Peyer's patch (tissue), 4 donors: ENCODE measurements at regions not wholly inside any gene's neighbourhood (a gene's known extent, or its start where the extent isn't known, plus 50 kb on each side); places are given as distances from the start of the nearest gene placed in this dataset.

Source experiments
- DNase-seq, 3 donors: peaks; one replicate each; pipeline ENCODE4 v3.0.0-alpha.2; 2017 to 2019
- H3K27ac ChIP-seq, 4 donors: fragments of 200-600 bp; sonication (generic); one replicate each; pipeline ENCODE4 v1.5.1; 2016 to 2019
- H3K27me3 ChIP-seq, 2 donors: fragments of 200-600 bp; sonication (generic); one replicate each; pipeline ENCODE4 v1.5.1; 2019
- H3K36me3 ChIP-seq, 3 donors: fragments of 200-600 bp; sonication (generic); one replicate each; pipeline ENCODE4 v1.5.1; 2016 to 2019
- H3K4me1 ChIP-seq, 4 donors: fragments of 200-600 bp; sonication (generic); one replicate each; pipeline ENCODE4 v1.5.1; 2016 to 2019
- H3K4me3 ChIP-seq, 4 donors: fragments of 200-600 bp; sonication (generic); 1 replicate in 3 of 4; 2 replicates in 1 of 4; pipeline ENCODE4 v1.5.1; 2016 to 2019; ENCODE audit warnings: mild to moderate bottlenecking in 1 of 4
- H3K9me3 ChIP-seq, 4 donors: fragments of 200-600 bp; sonication (generic); one replicate each; pipeline ENCODE4 v1.5.1; 2016 to 2019; ENCODE audit warnings: mild to moderate bottlenecking in 1 of 4
- CTCF ChIP-seq, 6 experiments: fragments of 450-650 bp in 4 of 6; fragments of 200-600 bp in 2 of 6; sonication (generic) in 1 of 6; IDR thresholded peaks; one replicate each; pipeline ENCODE4 v1.5.1; 2017 to 2019; ENCODE audit warnings: antibody characterized with exemption in 6 of 6, mild to moderate bottlenecking in 3 of 6, moderate library complexity in 1 of 6
- POLR2A ChIP-seq, 2 donors: fragments of 450-650 bp; IDR thresholded peaks; one replicate each; pipeline ENCODE4 v1.5.1; 2017; ENCODE audit warnings: antibody characterized with exemption in 2 of 2, mild to moderate bottlenecking in 2 of 2, moderate library complexity in 2 of 2

DNA sequence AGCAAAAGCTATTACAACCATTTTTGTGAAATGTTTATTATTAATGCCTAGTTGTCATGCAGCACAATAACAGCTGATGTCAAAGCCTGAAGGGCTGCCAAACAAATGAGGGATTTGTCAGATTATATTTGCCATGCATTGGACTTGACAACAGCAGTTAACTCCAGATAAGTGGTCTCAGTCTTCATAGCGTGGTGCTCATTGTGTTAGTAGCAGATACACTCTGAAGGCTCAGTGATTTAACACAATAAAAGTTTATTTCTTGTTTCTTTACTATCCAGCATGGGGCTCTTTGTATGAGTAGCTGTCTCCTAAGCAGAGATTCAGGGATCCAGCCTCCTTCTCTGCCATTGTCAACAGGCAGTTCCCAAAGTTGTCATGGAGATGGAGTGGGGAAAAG lies 76.0 kb upstream of the PTGFRN start:
- TF ChIP-seq CTCF (IDR thresholded peaks at IDR 0.05) (no peak), POLR2A (IDR thresholded peaks at IDR 0.05) (no peak)
- Histone ChIP-seq H3K27ac (no peak overlapping the region), H3K27me3 (no peaks in the 10 kb centered on the region), H3K4me3 (no peak overlapping the region), H3K36me3 (no peaks in the 10 kb centered on the region), H3K9me3 (no peaks in the 10 kb centered on the region), H3K4me1 (peaks cover 0 to 7% (median 0%) of the 10 kb centered on the region in 4 donors)
- no peak for DNase-seq

GRCh38 chr1:116834595-116834994 lies 75.1 kb upstream of the PTGFRN start:
- Histone ChIP-seq H3K4me3 (no peak overlapping the region), H3K9me3 (no peaks in the 10 kb centered on the region), H3K4me1 (peaks cover 0 to 7% (median 0%) of the 10 kb centered on the region in 4 donors), H3K36me3 (no peaks in the 10 kb centered on the region), H3K27ac (no peak overlapping the region), H3K27me3 (no peaks in the 10 kb centered on the region)
- no peak for DNase-seq
- TF ChIP-seq POLR2A (IDR thresholded peaks at IDR 0.05) (no peak), CTCF (IDR thresholded peaks at IDR 0.05) (no peak)

DNA sequence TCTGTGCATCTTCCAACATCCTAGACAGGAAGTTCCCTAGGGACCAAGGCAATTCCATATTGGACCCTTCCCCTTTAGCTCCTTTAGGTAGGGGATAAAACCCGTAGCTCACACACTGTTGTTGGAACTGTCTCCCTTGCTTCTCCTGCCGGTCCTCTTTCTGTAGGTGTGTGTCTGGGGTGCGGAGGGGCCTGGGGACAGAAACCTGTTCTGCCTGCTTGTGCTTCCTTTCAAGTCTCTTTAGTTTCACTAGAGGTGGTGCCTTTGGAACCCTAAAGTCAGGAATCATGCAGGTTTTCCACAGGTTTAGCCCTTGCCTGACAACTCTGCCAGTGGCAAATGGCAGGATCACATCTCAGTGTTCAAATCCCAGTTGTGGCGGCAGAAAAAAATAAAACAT lies 74.6 kb upstream of the PTGFRN start:
- H3K4me1 ChIP-seq = peaks cover 0 to 7% (median 0%) of the 10 kb centered on the region in 4 donors
- no peaks in the 10 kb centered on the region for H3K27me3 ChIP-seq
- no peaks in the 10 kb centered on the region for H3K9me3 ChIP-seq
- no peak for DNase-seq
- H3K36me3 ChIP-seq = no peaks in the 10 kb centered on the region
- no peak overlapping the region for H3K4me3 ChIP-seq
- no peak overlapping the region for H3K27ac ChIP-seq
- no peak for TF ChIP-seq POLR2A (IDR thresholded peaks at IDR 0.05)
- TF ChIP-seq CTCF (IDR thresholded peaks at IDR 0.05) = no peak

DNA sequence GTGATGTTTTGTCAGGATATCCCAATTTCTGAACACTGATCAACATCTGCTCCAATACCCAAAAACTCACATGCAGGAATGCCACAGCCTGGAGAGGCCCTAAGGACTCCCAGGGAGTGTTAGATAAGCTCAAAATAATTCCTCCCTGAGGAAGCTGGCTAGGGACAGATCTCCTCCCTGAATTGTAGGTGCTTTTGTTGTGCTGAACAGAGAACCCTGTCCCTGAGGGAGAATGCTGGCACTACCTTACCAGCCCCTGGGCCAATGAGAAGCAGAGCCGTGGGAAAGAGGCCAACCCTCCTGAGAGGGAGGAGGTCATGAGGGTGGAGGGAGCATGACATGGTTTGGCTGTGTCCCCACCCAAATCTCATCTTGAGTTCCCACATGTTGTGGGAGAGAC lies 73.6 kb upstream of the PTGFRN start:
- H3K4me3 ChIP-seq = no peak overlapping the region
- no peak for DNase-seq
- peaks cover 0 to 7% (median 0%) of the 10 kb centered on the region in 4 donors for H3K4me1 ChIP-seq
- H3K9me3 ChIP-seq = no peaks in the 10 kb centered on the region
- TF ChIP-seq CTCF (IDR thresholded peaks at IDR 0.05) (no peak), POLR2A (IDR thresholded peaks at IDR 0.05) (no peak)
- no peaks in the 10 kb centered on the region for H3K27me3 ChIP-seq
- H3K27ac ChIP-seq = no peak overlapping the region
- H3K36me3 ChIP-seq = no peaks in the 10 kb centered on the region

DNA sequence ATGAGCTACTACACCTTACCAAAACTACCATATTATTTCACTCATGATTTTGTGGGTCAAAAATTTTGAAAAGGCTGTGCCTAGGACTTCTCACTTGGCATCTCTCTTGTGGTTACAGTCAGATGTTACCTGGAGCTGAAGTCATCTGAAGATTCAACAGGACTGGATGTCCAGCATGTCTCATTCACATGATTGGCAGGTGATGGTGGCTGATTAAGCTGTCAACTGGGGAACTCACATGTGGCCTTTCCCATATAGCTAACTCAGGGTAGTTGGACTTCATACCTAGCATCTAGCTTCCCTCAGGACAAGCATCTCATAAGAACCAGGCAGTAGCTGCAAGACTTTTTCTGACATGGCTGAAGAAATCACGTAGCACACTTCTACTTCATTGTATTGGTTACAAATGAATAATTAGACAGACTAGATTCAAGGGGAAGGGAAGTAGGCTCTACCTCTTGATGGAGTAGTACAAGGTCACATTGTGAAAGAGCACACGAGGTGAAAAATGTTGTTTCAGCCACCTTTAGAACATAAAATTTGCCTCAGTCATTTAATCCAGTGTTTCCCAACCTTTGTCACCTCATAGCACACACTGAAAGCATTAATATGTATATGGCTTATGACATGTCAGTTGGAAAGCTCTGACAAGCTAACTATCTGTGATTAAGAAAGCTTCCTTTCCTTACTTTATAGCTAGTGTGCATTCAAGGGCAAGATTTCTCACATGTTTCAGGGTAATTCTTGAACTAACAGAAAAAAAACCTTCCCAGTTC lies 68.0 kb upstream of the PTGFRN start:
- H3K36me3 ChIP-seq = no peaks in the 10 kb centered on the region
- no peaks in the 10 kb centered on the region for H3K4me1 ChIP-seq
- no peak for TF ChIP-seq POLR2A (IDR thresholded peaks at IDR 0.05)
- no peak for TF ChIP-seq CTCF (IDR thresholded peaks at IDR 0.05)
- H3K4me3 ChIP-seq = no peak overlapping the region
- H3K9me3 ChIP-seq = no peaks in the 10 kb centered on the region
- no peak overlapping the region for H3K27ac ChIP-seq
- no peaks in the 10 kb centered on the region for H3K27me3 ChIP-seq
- DNase-seq = no peak
